HepG2 (cell line): ENCODE measurements at regions not wholly inside any gene's neighbourhood (a gene's known extent, or its start where the extent isn't known, plus 50 kb on each side); places are given as distances from the start of the nearest gene placed in this dataset.
A peak's percentile ranks its signal among the peaks of the same experiment; 100 is the strongest.

Experiments used
- ARID2 ChIP-seq: sonication (generic); formaldehyde crosslinking; IDR thresholded peaks from 2 replicates; pipeline ENCODE4 v1.8.1; 2022; ENCODE audit warnings: mild to moderate bottlenecking, missing genetic modification reagents, borderline replicate concordance
- ATF1 ChIP-seq: IDR thresholded peaks from 2 replicates; pipeline ENCODE4 v1.6.1; 2016; ENCODE audit warnings: mild to moderate bottlenecking, control low read depth
- BHLHE40 ChIP-seq: IDR thresholded peaks from 2 replicates; pipeline ENCODE4 v1.6.1; 2011; ENCODE audit warnings: low read length, improper control_type of control experiment
- CEBPB ChIP-seq: IDR thresholded peaks from 2 replicates; pipeline ENCODE4 v1.6.1; 2011; ENCODE audit warnings: low read depth, low read length, improper control_type of control experiment, borderline replicate concordance
- FOXA1 ChIP-seq, 2 experiments: fragments of 450-650 bp in 1 of 2; sonication (generic) in 1 of 2; formaldehyde crosslinking in 1 of 2; IDR thresholded peaks; 2 replicates each; pipeline versions ENCODE4 v1.4.0 to v1.6.1; 2016 to 2020; ENCODE audit warnings: missing genetic modification reagents in 1 of 2
- FOXO1 ChIP-seq: sonication (generic); formaldehyde crosslinking; IDR thresholded peaks from 2 replicates; pipeline ENCODE4 v1.4.0; 2020; ENCODE audit warnings: missing genetic modification reagents
- ISX ChIP-seq: sonication (generic); formaldehyde crosslinking; conservative IDR thresholded peaks from 2 replicates; pipeline ENCODE4 v1.5.0; 2020; ENCODE audit warnings: missing genetic modification reagents
- KMT2B ChIP-seq: IDR thresholded peaks from 2 replicates; pipeline ENCODE4 v1.6.1; 2016; ENCODE audit warnings: missing genetic modification reagents, missing compliant biosample characterization
- MTF2 ChIP-seq: sonication (generic); formaldehyde crosslinking; IDR thresholded peaks from 2 replicates; pipeline ENCODE4 v1.5.0; 2020; ENCODE audit warnings: missing genetic modification reagents, borderline replicate concordance
- NCOA1 ChIP-seq: sonication (generic); formaldehyde crosslinking; IDR thresholded peaks from 2 replicates; pipeline ENCODE4 v1.9.0; 2021; ENCODE audit warnings: missing genetic modification reagents
- PHF5A ChIP-seq: IDR thresholded peaks from one replicate; pipeline ENCODE4 v1.6.1; 2018; ENCODE audit warnings: low read depth, missing genetic modification reagents; ENCODE audit not compliant: unreplicated experiment
- POLR2AphosphoS2 ChIP-seq: IDR thresholded peaks from 2 replicates; pipeline ENCODE4 v1.6.1; 2011; ENCODE audit warnings: low read depth, low read length, improper control_type of control experiment
- SMAD3 ChIP-seq: sonication (generic); formaldehyde crosslinking; IDR thresholded peaks from 2 replicates; pipeline ENCODE4 v1.4.0; 2020; ENCODE audit warnings: missing genetic modification reagents
- ZBTB7B ChIP-seq: sonication (generic); formaldehyde crosslinking; IDR thresholded peaks from 2 replicates; pipeline ENCODE4 v1.4.0; 2020; ENCODE audit warnings: missing genetic modification reagents
- ZFP1 ChIP-seq: IDR thresholded peaks from 2 replicates; pipeline ENCODE4 v1.6.1; 2016
- ZNF30 ChIP-seq: sonication (generic); formaldehyde crosslinking; IDR thresholded peaks from 2 replicates; pipeline ENCODE4 v1.5.0; 2020; ENCODE audit warnings: mild to moderate bottlenecking, missing genetic modification reagents
- ZNF83 ChIP-seq: sonication (generic); formaldehyde crosslinking; IDR thresholded peaks from 2 replicates; pipeline ENCODE4 v1.4.0; 2020; ENCODE audit warnings: missing genetic modification reagents, mild to moderate bottlenecking, borderline replicate concordance
- ZNF891 ChIP-seq: sonication (generic); formaldehyde crosslinking; IDR thresholded peaks from 2 replicates; pipeline ENCODE4 v1.5.0; 2020; ENCODE audit warnings: mild to moderate bottlenecking, missing genetic modification reagents
- ZSCAN30 ChIP-seq: sonication (generic); formaldehyde crosslinking; IDR thresholded peaks from 2 replicates; pipeline ENCODE4 v1.5.0; 2020; ENCODE audit warnings: mild to moderate bottlenecking, missing genetic modification reagents
- TF ChIP-seq, protein P1 (sequence below): sonication (generic); formaldehyde crosslinking; IDR thresholded peaks from 2 replicates; pipeline ENCODE4 v1.9.0; 2021; ENCODE audit warnings: missing genetic modification reagents, borderline replicate concordance
- TF ChIP-seq, protein P2 (sequence below): sonication (generic); formaldehyde crosslinking; IDR thresholded peaks from 2 replicates; pipeline ENCODE4 v1.5.0; 2020; ENCODE audit warnings: missing genetic modification reagents
- TF ChIP-seq, protein P3 (sequence below): sonication (generic); formaldehyde crosslinking; IDR thresholded peaks from 2 replicates; pipeline ENCODE4 v1.8.0; 2022; ENCODE audit warnings: missing genetic modification reagents, mild to moderate bottlenecking, inconsistent platforms, borderline replicate concordance
- TF ChIP-seq, protein P4 (sequence below): sonication (generic); formaldehyde crosslinking; IDR thresholded peaks from 2 replicates; pipeline ENCODE4 v1.4.0; 2020; ENCODE audit warnings: missing genetic modification reagents

DNA sequence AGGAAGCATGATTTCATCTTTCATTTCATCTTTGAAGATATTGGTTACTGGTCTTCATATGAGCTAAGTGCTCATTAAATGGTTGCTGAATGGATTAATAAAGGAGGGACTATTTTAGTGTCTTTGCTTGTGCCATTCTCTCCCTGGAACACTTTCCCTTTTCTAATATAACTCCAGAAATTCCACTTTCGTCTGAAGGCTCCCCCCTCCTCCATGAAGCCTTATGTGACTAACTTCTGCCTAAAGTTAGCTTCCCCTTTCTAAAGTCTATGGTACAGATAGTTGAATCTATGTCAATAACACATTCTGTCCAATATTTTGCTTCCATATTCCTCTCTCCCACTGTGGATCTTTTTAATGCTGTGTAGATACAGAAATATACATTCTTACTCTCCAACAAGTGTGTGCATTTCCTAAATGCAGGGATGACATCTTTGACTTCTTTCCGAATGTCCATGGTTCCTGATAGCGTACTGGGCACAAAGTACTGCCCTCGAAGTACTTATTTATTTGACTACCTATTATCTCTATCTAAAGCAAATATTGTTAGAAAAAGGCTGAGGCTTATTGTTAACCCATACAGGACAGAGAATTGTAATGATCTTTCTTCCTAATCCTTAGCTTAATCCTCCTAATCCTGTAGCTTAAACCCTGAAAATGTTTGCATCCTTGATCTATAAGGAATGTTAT lies 84.7 kb upstream of the ELOVL5 start (continued):
- TF ChIP-seq, protein P1, sequence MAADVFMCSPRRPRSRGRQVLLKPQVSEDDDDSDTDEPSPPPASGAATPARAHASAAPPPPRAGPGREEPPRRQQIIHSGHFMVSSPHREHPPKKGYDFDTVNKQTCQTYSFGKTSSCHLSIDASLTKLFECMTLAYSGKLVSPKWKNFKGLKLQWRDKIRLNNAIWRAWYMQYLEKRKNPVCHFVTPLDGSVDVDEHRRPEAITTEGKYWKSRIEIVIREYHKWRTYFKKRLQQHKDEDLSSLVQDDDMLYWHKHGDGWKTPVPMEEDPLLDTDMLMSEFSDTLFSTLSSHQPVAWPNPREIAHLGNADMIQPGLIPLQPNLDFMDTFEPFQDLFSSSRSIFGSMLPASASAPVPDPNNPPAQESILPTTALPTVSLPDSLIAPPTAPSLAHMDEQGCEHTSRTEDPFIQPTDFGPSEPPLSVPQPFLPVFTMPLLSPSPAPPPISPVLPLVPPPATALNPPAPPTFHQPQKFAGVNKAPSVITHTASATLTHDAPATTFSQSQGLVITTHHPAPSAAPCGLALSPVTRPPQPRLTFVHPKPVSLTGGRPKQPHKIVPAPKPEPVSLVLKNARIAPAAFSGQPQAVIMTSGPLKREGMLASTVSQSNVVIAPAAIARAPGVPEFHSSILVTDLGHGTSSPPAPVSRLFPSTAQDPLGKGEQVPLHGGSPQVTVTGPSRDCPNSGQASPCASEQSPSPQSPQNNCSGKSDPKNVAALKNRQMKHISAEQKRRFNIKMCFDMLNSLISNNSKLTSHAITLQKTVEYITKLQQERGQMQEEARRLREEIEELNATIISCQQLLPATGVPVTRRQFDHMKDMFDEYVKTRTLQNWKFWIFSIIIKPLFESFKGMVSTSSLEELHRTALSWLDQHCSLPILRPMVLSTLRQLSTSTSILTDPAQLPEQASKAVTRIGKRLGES (CRISPR knock-in tag), result no peak
- TF ChIP-seq ZNF891 (no peak), ZBTB7B (CRISPR knock-in tag) (no peak), ZNF30 (CRISPR knock-in tag) (no peak), ISX (no peak), KMT2B (no peak), POLR2AphosphoS2 (no peak), SMAD3 (CRISPR knock-in tag) (no peak), ATF1 (CRISPR knock-in tag) (no peak), MTF2 (CRISPR knock-in tag) (no peak), FOXO1 (CRISPR knock-in tag) (peak; percentile 52; the same call in 1 of the 2 replicates), ARID2 (CRISPR knock-in tag) (no peak), ZNF83 (CRISPR knock-in tag) (no peak), FOXA1 (IDR thresholded peaks at IDR 0.05) (no peak), FOXA1 (CRISPR knock-in tag; IDR thresholded peaks at IDR 0.05) (peak; percentile 64; the same call in 1 of the 2 replicates), PHF5A (CRISPR knock-in tag) (no peak), NCOA1 (CRISPR knock-in tag) (no peak), BHLHE40 (no peak), CEBPB (no peak), ZFP1 (CRISPR knock-in tag) (no peak), ZSCAN30 (CRISPR knock-in tag) (no peak)
- TF ChIP-seq, protein P2, sequence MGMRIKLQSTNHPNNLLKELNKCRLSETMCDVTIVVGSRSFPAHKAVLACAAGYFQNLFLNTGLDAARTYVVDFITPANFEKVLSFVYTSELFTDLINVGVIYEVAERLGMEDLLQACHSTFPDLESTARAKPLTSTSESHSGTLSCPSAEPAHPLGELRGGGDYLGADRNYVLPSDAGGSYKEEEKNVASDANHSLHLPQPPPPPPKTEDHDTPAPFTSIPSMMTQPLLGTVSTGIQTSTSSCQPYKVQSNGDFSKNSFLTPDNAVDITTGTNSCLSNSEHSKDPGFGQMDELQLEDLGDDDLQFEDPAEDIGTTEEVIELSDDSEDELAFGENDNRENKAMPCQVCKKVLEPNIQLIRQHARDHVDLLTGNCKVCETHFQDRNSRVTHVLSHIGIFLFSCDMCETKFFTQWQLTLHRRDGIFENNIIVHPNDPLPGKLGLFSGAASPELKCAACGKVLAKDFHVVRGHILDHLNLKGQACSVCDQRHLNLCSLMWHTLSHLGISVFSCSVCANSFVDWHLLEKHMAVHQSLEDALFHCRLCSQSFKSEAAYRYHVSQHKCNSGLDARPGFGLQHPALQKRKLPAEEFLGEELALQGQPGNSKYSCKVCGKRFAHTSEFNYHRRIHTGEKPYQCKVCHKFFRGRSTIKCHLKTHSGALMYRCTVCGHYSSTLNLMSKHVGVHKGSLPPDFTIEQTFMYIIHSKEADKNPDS (CRISPR knock-in tag), result no peak
- TF ChIP-seq, protein P3, sequence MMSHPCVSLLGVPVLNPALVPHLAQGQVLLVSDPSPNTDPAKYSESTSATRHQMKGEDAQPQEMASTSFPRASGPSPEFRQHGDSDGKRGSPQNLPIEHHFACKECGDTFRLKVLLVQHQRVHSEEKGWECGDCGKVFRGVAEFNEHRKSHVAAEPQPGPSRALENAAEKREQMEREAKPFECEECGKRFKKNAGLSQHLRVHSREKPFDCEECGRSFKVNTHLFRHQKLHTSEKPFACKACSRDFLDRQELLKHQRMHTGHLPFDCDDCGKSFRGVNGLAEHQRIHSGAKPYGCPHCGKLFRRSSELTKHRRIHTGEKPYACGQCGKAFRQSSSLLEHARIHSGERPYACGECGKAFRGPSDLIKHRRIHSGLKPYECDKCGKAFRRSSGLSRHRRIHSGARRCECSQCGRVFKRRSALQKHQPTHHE (CRISPR knock-in tag), result no peak
- TF ChIP-seq, protein P4, sequence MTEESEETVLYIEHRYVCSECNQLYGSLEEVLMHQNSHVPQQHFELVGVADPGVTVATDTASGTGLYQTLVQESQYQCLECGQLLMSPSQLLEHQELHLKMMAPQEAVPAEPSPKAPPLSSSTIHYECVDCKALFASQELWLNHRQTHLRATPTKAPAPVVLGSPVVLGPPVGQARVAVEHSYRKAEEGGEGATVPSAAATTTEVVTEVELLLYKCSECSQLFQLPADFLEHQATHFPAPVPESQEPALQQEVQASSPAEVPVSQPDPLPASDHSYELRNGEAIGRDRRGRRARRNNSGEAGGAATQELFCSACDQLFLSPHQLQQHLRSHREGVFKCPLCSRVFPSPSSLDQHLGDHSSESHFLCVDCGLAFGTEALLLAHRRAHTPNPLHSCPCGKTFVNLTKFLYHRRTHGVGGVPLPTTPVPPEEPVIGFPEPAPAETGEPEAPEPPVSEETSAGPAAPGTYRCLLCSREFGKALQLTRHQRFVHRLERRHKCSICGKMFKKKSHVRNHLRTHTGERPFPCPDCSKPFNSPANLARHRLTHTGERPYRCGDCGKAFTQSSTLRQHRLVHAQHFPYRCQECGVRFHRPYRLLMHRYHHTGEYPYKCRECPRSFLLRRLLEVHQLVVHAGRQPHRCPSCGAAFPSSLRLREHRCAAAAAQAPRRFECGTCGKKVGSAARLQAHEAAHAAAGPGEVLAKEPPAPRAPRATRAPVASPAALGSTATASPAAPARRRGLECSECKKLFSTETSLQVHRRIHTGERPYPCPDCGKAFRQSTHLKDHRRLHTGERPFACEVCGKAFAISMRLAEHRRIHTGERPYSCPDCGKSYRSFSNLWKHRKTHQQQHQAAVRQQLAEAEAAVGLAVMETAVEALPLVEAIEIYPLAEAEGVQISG (CRISPR knock-in tag), result no peak
